K562 (cell line): ENCODE measurements at regions not wholly inside any gene's neighbourhood (a gene's known extent, or its start where the extent isn't known, plus 50 kb on each side); places are given as distances from the start of the nearest gene placed in this dataset.

Experiments
- ATAC-seq: fragments of 200-7000 bp; cut with Tn5 transposase; 3 replicates; pipeline ENCODE4 v1.9.1; 2020; ENCODE audit warnings: moderate library complexity
- BruUV-seq: library from RNA; stranded (reverse); fragments of 400-500 nt; replicated peaks from 2 replicates; lab custom pipeline; 2021; lab: Mats Ljungman, UMichigan
- CTCF ChIA-PET: fragments of 300-600 bp; formaldehyde crosslinking; extraction: SDS; loops from one replicate; lab custom pipeline; 2021; ENCODE audit warnings: low intra/inter-chr PET ratio; lab: Yijun Ruan, JAX
- POLR2A ChIA-PET: fragments of 300-600, 350-650 bp; sonication (Branson Sonifier 250); formaldehyde crosslinking; extraction: SDS; loops from one replicate; lab custom pipeline; 2021; ENCODE audit warnings: antibody characterized with exemption, inconsistent platforms; lab: Yijun Ruan, JAX
- DNase-seq, 4 experiments: peaks; one replicate each; pipeline versions ENCODE4 v3.0.0 to v3.0.0-alpha.2; 2011 to 2018; ENCODE audit warnings: low spot score in 3 of 4, mixed read lengths in 3 of 4; ENCODE audit errors: extremely low read depth in 1 of 4
- FAIRE-seq: peaks from 2 replicates; lab custom pipeline; 2011; peaks lifted over from hg19 to GRCh38; lab: Jason Lieb, UNC
- H2AFZ ChIP-seq: 2 replicates; pipeline ENCODE4 v1.6.0; 2011; ENCODE audit warnings: low read depth, low read length, control low read depth, inconsistent platforms
- H3K27ac ChIP-seq: fragments of 200-600 bp; 3 replicates; pipeline ENCODE4 v1.8.0; 2011; ENCODE audit warnings: low read depth, mild to moderate bottlenecking, control low read depth, inconsistent platforms, low read length, moderate library complexity, mixed read lengths; ENCODE audit errors: extremely low read depth
- H3K27me3 ChIP-seq, 2 experiments: fragments of 300-600 bp in 1 of 2; 2 replicates in 1 of 2; 3 replicates in 1 of 2; pipeline versions ENCODE4 v1.6.0 to v1.8.0; 2011; ENCODE audit warnings: inconsistent platforms in 2 of 2, low read length in 2 of 2, mild to moderate bottlenecking in 1 of 2, mixed read lengths in 1 of 2, moderate library complexity in 1 of 2; ENCODE audit not compliant: control insufficient read depth in 2 of 2, insufficient read depth in 2 of 2
- H3K36me3 ChIP-seq: fragments of 300-600 bp; 3 replicates; pipeline ENCODE4 v1.8.0; 2011; ENCODE audit warnings: mild to moderate bottlenecking, low read length, inconsistent platforms; ENCODE audit not compliant: control insufficient read depth, insufficient read depth
- H3K4me1 ChIP-seq, 2 experiments: fragments of 200-600 bp in 1 of 2; replicated peaks in 1 of 2; 2 replicates in 1 of 2; 3 replicates in 1 of 2; pipeline versions ENCODE4 v1.5.1 to v1.8.0; 2011; ENCODE audit warnings: inconsistent platforms in 2 of 2, low read length in 2 of 2, mild to moderate bottlenecking in 1 of 2, mixed read lengths in 1 of 2, moderate library complexity in 1 of 2; ENCODE audit not compliant: control insufficient read depth in 2 of 2, insufficient read depth in 2 of 2
- H3K4me2 ChIP-seq: 2 replicates; pipeline ENCODE4 v1.6.1; 2011; ENCODE audit warnings: low read length, control low read depth, inconsistent platforms, mixed read lengths; ENCODE audit not compliant: insufficient read depth
- H3K4me3 ChIP-seq: fragments of 200-600 bp; sonication (generic), shearing (Covaris generic); 2 replicates; pipeline ENCODE4 v1.5.1; 2016; ENCODE audit warnings: control low read depth, inconsistent platforms
- H3K79me2 ChIP-seq: fragments of 200-600 bp; 3 replicates; pipeline ENCODE4 v1.8.0; 2011; ENCODE audit warnings: low read length, inconsistent platforms; ENCODE audit not compliant: control insufficient read depth, insufficient read depth
- H3K9ac ChIP-seq, 2 experiments: 2 replicates each; pipeline versions ENCODE4 v1.6.0 to v1.6.1; 2011; ENCODE audit warnings: low read depth in 2 of 2, low read length in 2 of 2, control low read depth in 1 of 2, inconsistent platforms in 1 of 2, mild to moderate bottlenecking in 1 of 2, mixed read lengths in 1 of 2; ENCODE audit not compliant: insufficient read depth in 1 of 2
- H3K9me1 ChIP-seq: one replicate; pipeline ENCODE4 v1.6.0; 2011; ENCODE audit warnings: inconsistent platforms, mild to moderate bottlenecking, low read length, moderate library complexity; ENCODE audit not compliant: control insufficient read depth, insufficient read depth
- H3K9me3 ChIP-seq: replicated peaks from 2 replicates; pipeline ENCODE4 v1.5.1; 2011; ENCODE audit warnings: low read depth, low read length, inconsistent platforms; ENCODE audit not compliant: control insufficient read depth, insufficient read depth
- H4K20me1 ChIP-seq: replicated peaks from 2 replicates; pipeline ENCODE4 v1.6.1; 2011; ENCODE audit warnings: low read length, inconsistent platforms, mixed read lengths; ENCODE audit not compliant: control insufficient read depth, insufficient read depth
- BMI1 ChIP-seq: fragments of 150-350 bp; IDR thresholded peaks from 2 replicates; pipeline ENCODE4 v1.6.1; 2014; ENCODE audit warnings: low read length
- E2F1 ChIP-seq: sonication (generic); formaldehyde crosslinking; IDR thresholded peaks from 2 replicates; pipeline ENCODE4 v1.8.1; 2023; ENCODE audit warnings: mild to moderate bottlenecking, missing genetic modification reagents, moderate library complexity
- E2F6 ChIP-seq, 2 experiments: IDR thresholded peaks; 2 replicates each; pipeline ENCODE4 v1.6.1; 2011; ENCODE audit warnings: borderline replicate concordance in 1 of 2, control low read depth in 1 of 2, low read depth in 1 of 2, low read length in 1 of 2, mild to moderate bottlenecking in 1 of 2, mixed read lengths in 1 of 2, moderate library complexity in 1 of 2; ENCODE audit not compliant: insufficient read depth in 1 of 2, insufficient read length in 1 of 2, poor library complexity in 1 of 2, severe bottlenecking in 1 of 2; ENCODE audit errors: extremely low read depth in 1 of 2
- HDAC2 ChIP-seq: fragments of 450-650 bp; IDR thresholded peaks from 2 replicates; pipeline ENCODE4 v1.6.1; 2016; ENCODE audit warnings: mild to moderate bottlenecking
- KLF6 ChIP-seq: fragments of 250-450 bp; sonication (Bioruptor Pico); IDR thresholded peaks from 2 replicates; pipeline ENCODE4 v1.4.0; 2020; ENCODE audit warnings: mild to moderate bottlenecking, moderate library complexity, borderline replicate concordance
- MTA1 ChIP-seq: fragments of 450-650 bp; IDR thresholded peaks from 2 replicates; pipeline ENCODE4 v1.6.1; 2017; ENCODE audit warnings: borderline replicate concordance
- NONO ChIP-seq, 2 experiments: fragments of 200-400 bp in 1 of 2; fragments of 450-650 bp in 1 of 2; formaldehyde crosslinking in 1 of 2; IDR thresholded peaks; 2 replicates each; pipeline ENCODE4 v1.6.1; 2017; ENCODE audit warnings: low read depth in 2 of 2, mild to moderate bottlenecking in 2 of 2, moderate library complexity in 2 of 2, low read length in 1 of 2
- PCBP2 ChIP-seq: fragments of 200-400 bp; formaldehyde crosslinking; IDR thresholded peaks from 2 replicates; pipeline ENCODE4 v1.6.1; 2018; ENCODE audit warnings: low read length, low read depth, mild to moderate bottlenecking, moderate library complexity; ENCODE audit not compliant: poor library complexity, severe bottlenecking
- TAF7 ChIP-seq: fragments of 450-650 bp; IDR thresholded peaks from 2 replicates; pipeline ENCODE4 v1.6.1; 2016; ENCODE audit warnings: missing genetic modification characterization, missing compliant biosample characterization
- TFAM ChIP-seq: fragments of 250-450 bp; sonication (Bioruptor Pico); conservative IDR thresholded peaks from 2 replicates; pipeline ENCODE4 v1.5.0; 2021; ENCODE audit warnings: mild to moderate bottlenecking, moderate library complexity
- ZBTB2 ChIP-seq: fragments of 450-650 bp; IDR thresholded peaks from 2 replicates; pipeline ENCODE4 v1.6.1; 2016; ENCODE audit warnings: antibody characterized with exemption
- ZNF282 ChIP-seq: sonication (generic); formaldehyde crosslinking; IDR thresholded peaks from 2 replicates; pipeline ENCODE4 v1.8.1; 2023; ENCODE audit warnings: missing genetic modification reagents
- WGBS: fragments of 100-300 bp; shearing (Covaris generic); methylation state at CpG from one replicate; pipeline ENCODE4 v1.1.6; 2016; ENCODE audit warnings: low coverage, mixed read lengths; ENCODE audit not compliant: insufficient coverage; ENCODE audit errors: missing lambda C conversion rate; 5-methylcytosine and 5-hydroxymethylcytosine counted together
- in situ Hi-C: fragments of 300-500 bp; cut with MboI; formaldehyde crosslinking; loops from 4 replicates; pipeline ENCODE4 v1.15.0; 2018; ENCODE audit warnings: inconsistent platforms, mixed read lengths
- intact Hi-C: fragments of 100-400 bp; cut with micrococcal nuclease; formaldehyde crosslinking; loops from 2 replicates; pipeline ENCODE4 v1.14.2; 2022
- TF ChIP-seq, protein P1 (sequence below): fragments of 450-650 bp; formaldehyde crosslinking; IDR thresholded peaks from 2 replicates; pipeline ENCODE4 v1.4.0; 2020; ENCODE audit warnings: mild to moderate bottlenecking, mixed read lengths
- TF ChIP-seq, protein P2 (sequence below): IDR thresholded peaks from 2 replicates; pipeline ENCODE4 v1.6.1; 2011; ENCODE audit not compliant: insufficient read length; ENCODE audit errors: extremely low read depth

GRCh38 chr14:42460673-42461072 is 854.0 kb downstream of the LRFN5 start:
- CTCF ChIA-PET = no interaction called here
- no peak for ATAC-seq

More at GRCh38 chr14:42460673-42461072, 854.0 kb downstream of the LRFN5 start:
- intact Hi-C loops (no loop called here), in situ Hi-C loops (no loop called here)
- FAIRE-seq (no peak), DNase-seq (no peak)
- Histone ChIP-seq H3K9ac (no peak overlapping the region), H3K9me1 (no peaks in the 10 kb centered on the region), H2AFZ (no peak overlapping the region), H3K4me2 (no peak overlapping the region), H3K36me3 (no peaks in the 10 kb centered on the region), H3K27me3 (no peaks in the 10 kb centered on the region), H3K79me2 (no peaks in the 10 kb centered on the region), H3K4me1 (no peaks in the 10 kb centered on the region), H3K9me3 (no peaks in the 10 kb centered on the region), H3K4me3 (no peak overlapping the region), H4K20me1 (no peaks in the 10 kb centered on the region), H3K27ac (no peak overlapping the region)
- WGBS = 0% methylated on average over 1 of the region's 1 CpG
- TF ChIP-seq PCBP2 = no peak
- no peak for TF ChIP-seq ZNF282
- TF ChIP-seq NONO (IDR thresholded peaks at IDR 0.05; ENCODE audit: low read depth in 2 of 2, low read length in 1 of 2) = no peak
- no peak for TF ChIP-seq E2F1 (CRISPR knock-in tag)
- TF ChIP-seq BMI1 = no peak
- TF ChIP-seq TAF7 = no peak
- TF ChIP-seq HDAC2 = no peak
- TF ChIP-seq MTA1 = no peak
- no peak for TF ChIP-seq E2F6 (IDR thresholded peaks at IDR 0.05; ENCODE audit: borderline replicate concordance in 1 of 2, extremely low read depth in 1 of 2, insufficient read depth in 1 of 2, insufficient read length in 1 of 2, low read depth in 1 of 2, low read length in 1 of 2, poor library complexity in 1 of 2, severe bottlenecking in 1 of 2)
- TF ChIP-seq, protein P1, sequence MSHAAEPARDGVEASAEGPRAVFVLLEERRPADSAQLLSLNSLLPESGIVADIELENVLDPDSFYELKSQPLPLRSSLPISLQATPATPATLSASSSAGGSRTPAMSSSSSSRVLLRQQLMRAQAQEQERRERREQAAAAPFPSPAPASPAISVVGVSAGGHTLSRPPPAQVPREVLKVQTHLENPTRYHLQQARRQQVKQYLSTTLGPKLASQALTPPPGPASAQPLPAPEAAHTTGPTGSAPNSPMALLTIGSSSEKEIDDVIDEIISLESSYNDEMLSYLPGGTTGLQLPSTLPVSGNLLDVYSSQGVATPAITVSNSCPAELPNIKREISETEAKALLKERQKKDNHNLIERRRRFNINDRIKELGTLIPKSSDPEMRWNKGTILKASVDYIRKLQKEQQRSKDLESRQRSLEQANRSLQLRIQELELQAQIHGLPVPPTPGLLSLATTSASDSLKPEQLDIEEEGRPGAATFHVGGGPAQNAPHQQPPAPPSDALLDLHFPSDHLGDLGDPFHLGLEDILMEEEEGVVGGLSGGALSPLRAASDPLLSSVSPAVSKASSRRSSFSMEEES (CRISPR knock-in tag) = no peak
- TF ChIP-seq TFAM = no peak
- TF ChIP-seq ZBTB2 = no peak
- TF ChIP-seq, protein P2, sequence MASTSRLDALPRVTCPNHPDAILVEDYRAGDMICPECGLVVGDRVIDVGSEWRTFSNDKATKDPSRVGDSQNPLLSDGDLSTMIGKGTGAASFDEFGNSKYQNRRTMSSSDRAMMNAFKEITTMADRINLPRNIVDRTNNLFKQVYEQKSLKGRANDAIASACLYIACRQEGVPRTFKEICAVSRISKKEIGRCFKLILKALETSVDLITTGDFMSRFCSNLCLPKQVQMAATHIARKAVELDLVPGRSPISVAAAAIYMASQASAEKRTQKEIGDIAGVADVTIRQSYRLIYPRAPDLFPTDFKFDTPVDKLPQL = no peak
- TF ChIP-seq KLF6 = no peak
- POLR2A ChIA-PET = no interaction called here
- no TSS peak for BruUV-seq
